ENCODE measurements at regions not wholly inside any gene's neighbourhood (a gene's known extent, or its start where the extent isn't known, plus 50 kb on each side); places are given as distances from the start of the nearest gene placed in this dataset.

GRCh38 chr20:60096166-60096565, 137.9 kb downstream of the CDH26 start:
- no peak for DNase-seq (ENCODE audit: low spot score)
- H3K4me2 ChIP-seq (ENCODE audit: low read length), result no peak overlapping the region
- H3K79me2 ChIP-seq (ENCODE audit: insufficient read depth, low read depth, low read length), result no peaks in the 10 kb centered on the region
- no peak overlapping the region for H3K27ac ChIP-seq (ENCODE audit: low read depth, low read length, poor library complexity, severe bottlenecking)
- H3K4me1 ChIP-seq (ENCODE audit: insufficient read depth, low read length, poor library complexity, severe bottlenecking), result no peaks in the 10 kb centered on the region
- H3K9me2 ChIP-seq (ENCODE audit: insufficient read depth, low read length), result no peaks in the 10 kb centered on the region
- H3K9me3 ChIP-seq (ENCODE audit: low read length), result no peaks in the 10 kb centered on the region
- BruUV-seq (replicated peaks), result no TSS peak
- no peak for TF ChIP-seq EZH2phosphoT487 (IDR thresholded peaks at IDR 0.05; ENCODE audit: borderline replicate concordance, low read depth, low read length)
- TF ChIP-seq CTCF (conservative IDR thresholded peaks at IDR 0.05; ENCODE audit: low read length), result no peak
- no peak overlapping the region for H3K4me3 ChIP-seq (ENCODE audit: low read depth, low read length, poor library complexity, severe bottlenecking)
- POLR2A ChIA-PET, result interaction anchor here (0.6 kb wide), 1 partner anchor 371 kb away, joined by 3 read pairs; no protein-coding TSS in a partner anchor
- H3K36me3 ChIP-seq (ENCODE audit: insufficient read depth, low read length), result no peaks in the 10 kb centered on the region
- H2AFZ ChIP-seq (ENCODE audit: low read length), result no peak overlapping the region
- CTCF ChIA-PET (ENCODE audit: unreplicated experiment), result no interaction called here
- intact Hi-C loops (cut with micrococcal nuclease; ENCODE audit: unreplicated experiment), result no loop called here
- H4K20me1 ChIP-seq (ENCODE audit: insufficient read depth, low read length), result no peaks in the 10 kb centered on the region

GRCh38 chr20:60097285-60097684, 139.1 kb downstream of the CDH26 start:
- TF ChIP-seq EZH2phosphoT487 (IDR thresholded peaks at IDR 0.05; ENCODE audit: borderline replicate concordance, low read depth, low read length), result no peak
- TF ChIP-seq CTCF (conservative IDR thresholded peaks at IDR 0.05; ENCODE audit: low read length), result no peak
- BruUV-seq (replicated peaks), result no TSS peak
- no peak for DNase-seq (ENCODE audit: low spot score)
- no peak overlapping the region for H3K4me3 ChIP-seq (ENCODE audit: low read depth, low read length, poor library complexity, severe bottlenecking)
- no peaks in the 10 kb centered on the region for H3K36me3 ChIP-seq (ENCODE audit: insufficient read depth, low read length)
- no peak overlapping the region for H3K4me2 ChIP-seq (ENCODE audit: low read length)
- H3K9me3 ChIP-seq (ENCODE audit: low read length), result no peaks in the 10 kb centered on the region
- POLR2A ChIA-PET, result interaction anchor here (0.6 kb wide), 1 partner anchor 879 kb away, joined by 4 read pairs; no protein-coding TSS in a partner anchor
- H3K9me2 ChIP-seq (ENCODE audit: insufficient read depth, low read length), result no peaks in the 10 kb centered on the region
- CTCF ChIA-PET (ENCODE audit: unreplicated experiment), result no interaction called here
- intact Hi-C loops (cut with micrococcal nuclease; ENCODE audit: unreplicated experiment), result no loop called here
- no peaks in the 10 kb centered on the region for H3K4me1 ChIP-seq (ENCODE audit: insufficient read depth, low read length, poor library complexity, severe bottlenecking)
- H2AFZ ChIP-seq (ENCODE audit: low read length), result no peak overlapping the region
- H3K79me2 ChIP-seq (ENCODE audit: insufficient read depth, low read depth, low read length), result no peaks in the 10 kb centered on the region
- H4K20me1 ChIP-seq (ENCODE audit: insufficient read depth, low read length), result no peaks in the 10 kb centered on the region
- H3K27ac ChIP-seq (ENCODE audit: low read depth, low read length, poor library complexity, severe bottlenecking), result no peak overlapping the region

- Histone ChIP-seq H2AFZ (ENCODE audit: low read length) (no peak overlapping the region), H3K9me2 (ENCODE audit: insufficient read depth, low read length) (no peaks in the 10 kb centered on the region), H3K27ac (ENCODE audit: low read depth, low read length, poor library complexity, severe bottlenecking) (no peak overlapping the region), H3K4me2 (ENCODE audit: low read length) (no peak overlapping the region), H3K9me3 (ENCODE audit: low read length) (no peaks in the 10 kb centered on the region), H3K4me1 (ENCODE audit: insufficient read depth, low read length, poor library complexity, severe bottlenecking) (no peaks in the 10 kb centered on the region), H4K20me1 (ENCODE audit: insufficient read depth, low read length) (no peaks in the 10 kb centered on the region), H3K36me3 (ENCODE audit: insufficient read depth, low read length) (no peaks in the 10 kb centered on the region), H3K79me2 (ENCODE audit: insufficient read depth, low read depth, low read length) (no peaks in the 10 kb centered on the region), H3K4me3 (ENCODE audit: low read depth, low read length, poor library complexity, severe bottlenecking) (no peak overlapping the region)
- ChIA-PET POLR2A (no interaction called here), CTCF (ENCODE audit: unreplicated experiment) (no interaction called here)
- no peak for TF ChIP-seq CTCF (conservative IDR thresholded peaks at IDR 0.05; ENCODE audit: low read length)
- TF ChIP-seq EZH2phosphoT487 (IDR thresholded peaks at IDR 0.05; ENCODE audit: borderline replicate concordance, low read depth, low read length), result no peak
- no TSS peak for BruUV-seq (replicated peaks)
- no peak for DNase-seq (ENCODE audit: low spot score)
- intact Hi-C loops (cut with micrococcal nuclease; ENCODE audit: unreplicated experiment), result no loop called here
Observed at GRCh38 chr20:60100780-60101179, 142.6 kb downstream of the CDH26 start.

Measured in OCI-LY7 (cell line).